ENCODE measurements at regions not wholly inside any gene's neighbourhood (a gene's known extent, or its start where the extent isn't known, plus 50 kb on each side); places are given as distances from the start of the nearest gene placed in this dataset.

DNA sequence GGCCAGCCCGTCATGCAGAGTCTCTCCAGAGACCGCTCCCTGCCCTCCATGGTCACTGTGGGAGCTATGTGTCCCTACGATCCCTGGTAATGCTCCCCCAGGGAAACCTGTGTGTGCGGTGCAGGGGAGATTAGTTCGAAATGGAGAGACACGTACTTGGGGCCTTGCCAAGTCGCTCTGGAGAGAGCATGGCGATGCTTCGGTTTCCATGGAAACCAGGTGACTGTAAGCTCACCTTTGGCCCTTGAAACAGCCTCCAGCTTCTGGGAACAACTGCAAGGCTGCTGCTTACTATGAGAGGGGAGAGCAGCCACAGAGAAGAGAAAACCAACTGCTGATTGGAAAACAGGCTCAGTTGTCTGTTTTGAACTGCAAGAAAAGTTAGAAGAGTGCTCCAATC lies 879.7 kb upstream of the EEF2KMT start:
- no peak overlapping the region for H3K27ac ChIP-seq (ENCODE audit: control insufficient read depth, insufficient read depth, low read length)
- no peak for DNase-seq (ENCODE audit: low read depth, low spot score)
- dilution Hi-C loops (cut with MboI; ENCODE audit: extremely low pct_ligation_motif_present, low sequenced_read_pairs), result no loop called here
- H3K79me2 ChIP-seq (ENCODE audit: control insufficient read depth, insufficient read depth, low read length), result no peaks in the 10 kb centered on the region
- H3K9me1 ChIP-seq (ENCODE audit: control insufficient read depth, extremely low read depth, insufficient read depth, low read length), result no peaks in the 10 kb centered on the region
- H3K4me2 ChIP-seq (ENCODE audit: control insufficient read depth, extremely low read depth, insufficient read depth, low read depth, low read length), result no peak overlapping the region
- no peaks in the 10 kb centered on the region for H4K20me1 ChIP-seq (ENCODE audit: control insufficient read depth, extremely low read depth, insufficient read depth, low read length)
- H3K9ac ChIP-seq (ENCODE audit: control insufficient read depth, extremely low read depth, insufficient read depth, low read length), result no peak overlapping the region
- no peaks in the 10 kb centered on the region for H3K27me3 ChIP-seq (ENCODE audit: control insufficient read depth, extremely low read depth, insufficient read depth, low read length)
- no peak overlapping the region for H2AFZ ChIP-seq (ENCODE audit: control insufficient read depth, low read length)
- FAIRE-seq, result no peak
- no peak overlapping the region for H3K4me3 ChIP-seq (ENCODE audit: control insufficient read depth in 2 of 3, extremely low read depth in 1 of 3, insufficient read depth in 2 of 3, low read depth in 1 of 3, low read length in 3 of 3)
- TF ChIP-seq CTCF (optimal IDR thresholded peaks at IDR 0.05 in 1 of 3, IDR thresholded peaks at IDR 0.05 in 1 of 3, conservative IDR thresholded peaks at IDR 0.05 in 1 of 3; ENCODE audit: extremely low read depth in 1 of 3, insufficient read depth in 2 of 3, low read length in 3 of 3), result no peak
- peaks cover 2% of the 10 kb centered on the region for H3K9me3 ChIP-seq (ENCODE audit: control insufficient read depth, low read depth, low read length)
- H3K4me1 ChIP-seq (ENCODE audit: control insufficient read depth, extremely low read depth, insufficient read depth, low read length), result no peaks in the 10 kb centered on the region
- H3K36me3 ChIP-seq (ENCODE audit: control insufficient read depth in 2 of 2, extremely low read depth in 1 of 2, insufficient read depth in 2 of 2, low read length in 2 of 2), result no peaks in the 10 kb centered on the region

GRCh38 chr16:5972747-5973146 lies 875.2 kb upstream of the EEF2KMT start:
- no peak overlapping the region for H3K4me3 ChIP-seq (ENCODE audit: control insufficient read depth in 2 of 3, extremely low read depth in 1 of 3, insufficient read depth in 2 of 3, low read depth in 1 of 3, low read length in 3 of 3)
- no peak overlapping the region for H3K27ac ChIP-seq (ENCODE audit: control insufficient read depth, insufficient read depth, low read length)
- FAIRE-seq (no peak), DNase-seq (ENCODE audit: low read depth, low spot score) (no peak)
- H3K9me1 ChIP-seq (ENCODE audit: control insufficient read depth, extremely low read depth, insufficient read depth, low read length), result no peaks in the 10 kb centered on the region
- H3K79me2 ChIP-seq (ENCODE audit: control insufficient read depth, insufficient read depth, low read length), result no peaks in the 10 kb centered on the region
- H3K9me3 ChIP-seq (ENCODE audit: control insufficient read depth, low read depth, low read length), result peaks cover 7% of the 10 kb centered on the region
- no peak overlapping the region for H3K9ac ChIP-seq (ENCODE audit: control insufficient read depth, extremely low read depth, insufficient read depth, low read length)
- no peaks in the 10 kb centered on the region for H3K27me3 ChIP-seq (ENCODE audit: control insufficient read depth, extremely low read depth, insufficient read depth, low read length)
- no peaks in the 10 kb centered on the region for H3K36me3 ChIP-seq (ENCODE audit: control insufficient read depth in 2 of 2, extremely low read depth in 1 of 2, insufficient read depth in 2 of 2, low read length in 2 of 2)
- no peaks in the 10 kb centered on the region for H3K4me1 ChIP-seq (ENCODE audit: control insufficient read depth, extremely low read depth, insufficient read depth, low read length)
- H3K4me2 ChIP-seq (ENCODE audit: control insufficient read depth, extremely low read depth, insufficient read depth, low read depth, low read length), result no peak overlapping the region
- H2AFZ ChIP-seq (ENCODE audit: control insufficient read depth, low read length), result no peak overlapping the region
- dilution Hi-C loops (cut with MboI; ENCODE audit: extremely low pct_ligation_motif_present, low sequenced_read_pairs), result no loop called here
- no peak for TF ChIP-seq CTCF (optimal IDR thresholded peaks at IDR 0.05 in 1 of 3, IDR thresholded peaks at IDR 0.05 in 1 of 3, conservative IDR thresholded peaks at IDR 0.05 in 1 of 3; ENCODE audit: extremely low read depth in 1 of 3, insufficient read depth in 2 of 3, low read length in 3 of 3)
- TF ChIP-seq EZH2 (IDR thresholded peaks at IDR 0.05; ENCODE audit: low read length), result no peak
- no peaks in the 10 kb centered on the region for H4K20me1 ChIP-seq (ENCODE audit: control insufficient read depth, extremely low read depth, insufficient read depth, low read length)

Data from keratinocyte (primary cell).